CD4-positive, alpha-beta T cell treated with Interleukin-15 for 4 hours (primary cell): ENCODE measurements at regions not wholly inside any gene's neighbourhood (a gene's known extent, or its start where the extent isn't known, plus 50 kb on each side); places are given as distances from the start of the nearest gene placed in this dataset.
A peak's percentile ranks its signal among the peaks of the same experiment; 100 is the strongest.

Source experiments
- DNase-seq: peaks from one replicate; pipeline ENCODE4 v3.0.0-alpha.2; 2020; ENCODE audit warnings: low spot score

DNA sequence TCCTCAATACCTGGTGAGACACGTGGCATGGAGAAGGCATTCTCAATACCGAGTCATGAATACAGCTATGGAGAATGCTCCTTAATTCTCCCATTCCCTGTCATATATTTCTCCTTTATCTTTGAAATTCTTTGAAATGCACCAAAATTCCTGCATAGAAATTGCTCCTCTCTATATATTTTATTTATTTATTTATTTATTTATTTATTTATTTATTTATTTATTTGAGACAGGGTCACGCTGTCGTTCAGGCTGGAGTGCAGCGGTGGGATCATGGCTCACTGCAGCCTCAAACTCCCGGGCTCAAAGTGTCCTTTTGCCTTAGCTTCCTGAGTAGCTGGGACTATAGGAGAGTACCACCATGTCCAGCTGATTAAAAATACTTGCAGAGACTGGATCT lies 190.3 kb upstream of the MAF start:
- DNase-seq = no peak

DNA sequence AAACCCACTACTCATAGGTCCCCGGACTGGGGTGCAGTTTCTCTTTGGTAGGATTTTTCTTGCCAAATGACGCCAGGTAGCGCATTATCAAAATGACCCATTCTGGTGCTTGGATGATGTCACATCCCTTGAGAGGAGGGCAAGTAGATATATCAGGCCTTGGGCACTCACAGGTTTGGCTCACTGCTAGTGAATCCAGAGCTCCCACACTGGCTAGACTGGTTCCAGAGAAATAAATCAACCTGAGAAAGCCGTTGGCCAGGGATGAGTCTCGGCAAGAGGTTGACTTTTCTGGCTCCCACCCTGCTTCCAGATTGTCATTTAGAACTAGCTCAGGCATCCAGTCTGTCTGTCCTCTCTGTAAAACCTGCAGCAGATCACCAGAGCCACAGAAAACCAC lies 188.4 kb upstream of the MAF start:
- DNase-seq = no peak

DNA sequence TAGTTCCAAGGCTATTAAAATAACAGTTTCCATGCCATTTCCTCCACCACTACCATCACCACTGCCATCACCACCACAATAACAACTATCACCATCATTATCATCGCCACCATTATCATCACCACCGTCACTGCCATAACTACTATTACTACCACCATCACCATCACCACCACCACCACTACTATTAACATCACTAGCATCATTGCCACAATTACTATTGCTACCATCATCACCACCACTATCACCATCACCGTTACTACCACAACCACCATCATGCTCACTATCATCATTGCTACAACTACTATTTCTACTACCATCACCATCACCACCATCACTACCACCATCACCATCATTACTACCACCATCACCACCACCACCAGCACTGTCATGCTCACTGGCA lies 185.9 kb upstream of the MAF start:
- no peak for DNase-seq

DNA sequence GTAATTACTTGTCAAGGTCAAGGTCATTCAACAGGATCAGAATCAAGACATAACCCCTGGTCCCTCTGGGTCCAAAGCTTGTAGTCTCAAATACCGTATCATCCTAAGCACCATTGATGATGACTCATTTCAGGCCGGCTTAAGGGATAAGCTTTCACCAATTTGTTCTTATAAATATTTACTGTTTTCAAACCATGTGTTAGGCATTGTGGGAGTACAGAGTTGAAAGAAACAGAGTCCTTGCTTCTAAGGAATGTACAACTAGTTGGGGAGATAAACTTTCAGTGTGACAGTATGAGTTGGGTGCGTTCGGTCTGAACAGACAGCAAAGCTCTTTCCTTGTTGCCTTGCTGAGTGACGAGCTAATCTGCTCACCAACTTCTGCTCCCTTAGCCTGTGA lies 183.5 kb upstream of the MAF start:
- no peak for DNase-seq

DNA sequence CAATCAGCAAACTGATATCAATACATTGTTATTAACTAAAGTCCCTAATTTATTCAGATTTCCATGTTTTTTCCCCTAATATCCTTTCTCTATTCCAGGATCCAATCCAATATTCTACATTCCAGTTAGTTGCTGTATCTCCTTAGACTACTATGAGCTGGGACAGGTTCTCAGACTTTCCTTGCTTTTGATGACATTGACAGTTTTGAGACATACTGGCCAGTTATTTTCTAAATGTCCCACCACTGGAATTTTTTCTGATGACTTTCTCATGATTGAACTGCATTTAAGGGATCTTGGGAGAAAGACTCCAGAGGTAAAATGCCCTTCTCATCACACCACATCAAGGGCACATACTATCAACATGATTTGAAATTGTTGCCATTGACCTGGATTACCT lies 177.1 kb upstream of the MAF start:
- no peak for DNase-seq

DNA sequence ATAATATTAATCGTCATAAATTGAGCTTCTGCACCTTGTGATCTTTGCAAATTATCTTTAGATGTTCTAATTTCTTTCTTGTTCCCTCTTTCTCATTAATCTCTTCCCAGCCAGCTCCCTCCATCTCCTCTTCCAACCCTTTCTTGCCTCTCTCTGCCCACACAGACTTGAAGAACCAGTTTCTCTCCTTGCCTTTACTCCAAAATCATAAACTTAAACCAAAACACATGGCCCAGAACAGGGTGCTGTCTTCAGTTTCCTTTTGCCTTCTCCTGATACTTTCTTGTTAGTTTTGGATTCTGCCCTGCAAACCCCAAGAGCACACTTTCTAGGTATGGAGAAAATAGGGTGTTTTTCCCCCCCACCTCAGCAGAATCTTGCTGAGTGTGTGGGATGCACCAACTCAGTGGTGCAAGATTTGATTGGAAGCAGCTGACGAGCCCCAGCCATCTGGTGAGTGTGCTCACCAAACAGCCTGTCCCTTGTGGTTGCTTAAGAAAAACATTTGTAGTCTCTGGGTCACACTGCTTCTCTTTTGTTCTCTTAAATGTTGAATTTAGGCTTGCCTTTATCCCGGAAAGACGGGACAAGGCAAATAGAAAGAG lies 175.8 kb upstream of the MAF start:
- DNase-seq = no peak

DNA sequence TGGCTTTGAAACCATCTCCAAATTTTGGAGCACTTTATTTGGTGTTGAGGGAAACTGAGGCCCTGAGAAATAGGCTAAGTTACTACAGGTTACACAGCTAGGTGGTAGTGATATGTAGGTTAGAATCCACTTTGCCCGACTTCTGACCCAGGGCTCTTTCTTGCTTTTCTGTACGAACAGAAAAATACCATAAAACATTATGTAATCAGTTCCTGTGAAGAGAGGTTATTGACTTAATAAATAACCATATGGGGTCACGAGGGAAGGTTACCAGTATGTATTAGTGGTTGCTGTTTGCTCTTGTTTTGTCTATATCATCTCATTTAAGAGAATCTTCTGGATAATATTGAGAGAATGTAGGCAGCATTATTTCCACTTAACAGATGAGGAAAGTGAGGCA lies 172.2 kb upstream of the MAF start:
- no peak for DNase-seq

DNA sequence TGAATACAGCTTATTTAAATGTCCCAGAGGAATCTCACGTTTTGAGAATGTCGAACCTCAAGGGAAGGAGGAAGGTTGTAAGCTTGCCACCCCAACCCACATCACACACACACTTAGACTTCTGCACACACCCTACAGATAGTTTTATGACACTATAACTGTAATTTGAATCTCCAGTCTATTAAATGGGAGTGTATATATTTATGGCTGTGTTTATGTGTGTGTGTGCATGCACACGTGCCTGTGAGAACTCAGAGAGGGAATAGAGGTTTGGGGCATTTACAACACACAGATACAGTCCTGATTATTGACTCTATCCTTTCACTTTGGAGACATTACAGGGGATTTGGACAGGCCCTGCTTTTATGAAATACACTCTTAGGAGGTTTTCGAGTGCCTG lies 171.5 kb upstream of the MAF start:
- DNase-seq = no peak

DNA sequence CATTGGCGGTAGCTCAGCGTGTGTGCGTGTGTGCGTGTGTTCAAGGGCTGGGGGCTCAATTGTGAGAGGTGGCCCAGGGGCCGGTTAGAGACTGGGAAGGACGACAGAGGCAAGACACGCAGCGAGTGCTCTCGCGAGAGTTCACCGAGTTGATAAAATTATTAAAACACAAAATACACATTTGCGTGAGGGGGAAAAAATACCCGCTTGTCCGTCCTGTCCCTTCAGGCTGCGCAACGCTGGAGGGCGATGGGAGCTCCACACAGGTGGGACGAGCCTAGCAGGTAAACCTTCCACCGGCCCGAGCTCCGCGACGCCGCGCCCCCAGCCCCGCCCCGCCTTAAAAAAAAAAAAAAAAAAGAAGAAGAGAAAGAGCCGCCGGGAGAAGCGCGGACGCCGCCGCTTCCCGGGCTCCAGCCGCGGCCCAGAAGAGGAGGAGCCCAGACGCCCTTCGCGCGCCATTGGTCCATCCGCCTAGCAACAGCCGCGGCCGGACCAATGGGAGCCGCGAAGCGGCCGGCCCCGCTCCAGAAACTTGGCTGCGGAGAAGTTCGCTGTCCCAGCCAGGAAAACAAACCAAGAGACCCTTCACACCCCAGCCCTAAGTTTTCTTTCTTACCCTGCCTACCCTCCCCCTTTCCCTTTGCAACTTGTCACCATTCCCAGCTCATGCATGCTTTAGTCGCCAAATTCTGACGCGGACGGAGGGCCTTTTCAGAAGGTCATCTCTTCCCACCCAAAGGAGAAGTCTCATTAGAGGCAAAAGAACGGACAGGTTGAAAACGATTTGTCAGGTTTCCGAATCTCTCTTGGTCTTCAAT lies 169.9 kb upstream of the MAF start:
- peak; percentile 74 for DNase-seq

DNA sequence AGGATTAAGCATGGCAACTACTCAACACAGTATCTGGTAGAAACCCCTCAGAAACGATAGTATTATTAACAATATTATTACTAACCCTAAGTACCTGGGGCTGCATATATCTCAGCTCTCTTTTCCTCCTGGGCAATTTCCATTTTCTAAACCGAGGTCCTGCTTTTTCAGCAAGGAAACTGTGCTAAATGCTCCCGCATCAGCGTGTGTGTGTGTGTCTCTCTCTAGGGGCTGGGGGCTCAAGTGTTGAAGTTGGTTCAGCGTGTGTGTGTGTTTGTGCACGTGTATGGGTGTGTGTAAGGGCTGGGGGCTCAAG lies 169.3 kb upstream of the MAF start:
- no peak for DNase-seq

DNA sequence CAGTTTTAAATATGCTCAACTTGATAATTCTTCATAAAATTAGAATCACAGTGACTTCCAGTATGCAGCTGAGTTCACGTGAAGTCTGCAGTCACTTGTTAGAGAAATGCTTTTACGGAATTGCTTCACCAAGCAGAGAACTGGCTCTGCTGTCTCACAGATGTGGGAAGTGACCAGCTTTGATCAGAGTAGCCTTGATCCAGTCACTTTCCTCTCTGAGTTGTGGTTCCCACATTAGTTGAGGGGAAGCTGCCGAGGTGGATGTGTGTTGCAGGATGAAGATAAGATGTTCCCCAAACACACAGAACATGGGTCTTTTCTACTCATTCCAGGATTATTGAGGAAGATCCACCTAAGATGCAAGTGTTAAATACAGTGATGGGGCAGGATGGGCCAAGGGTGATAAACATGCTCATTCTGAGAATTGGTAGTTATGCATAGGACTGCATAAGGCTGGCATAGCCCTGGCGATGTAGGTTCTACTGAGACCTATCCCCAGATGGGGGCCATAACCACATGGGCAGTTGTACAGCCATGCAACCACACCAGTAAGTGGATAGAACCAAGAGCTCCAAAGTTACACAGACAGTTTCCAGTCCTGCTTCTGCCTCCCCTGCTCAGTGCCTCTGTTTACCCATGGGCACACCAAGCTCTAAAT lies 168.9 kb upstream of the MAF start:
- no peak for DNase-seq

DNA sequence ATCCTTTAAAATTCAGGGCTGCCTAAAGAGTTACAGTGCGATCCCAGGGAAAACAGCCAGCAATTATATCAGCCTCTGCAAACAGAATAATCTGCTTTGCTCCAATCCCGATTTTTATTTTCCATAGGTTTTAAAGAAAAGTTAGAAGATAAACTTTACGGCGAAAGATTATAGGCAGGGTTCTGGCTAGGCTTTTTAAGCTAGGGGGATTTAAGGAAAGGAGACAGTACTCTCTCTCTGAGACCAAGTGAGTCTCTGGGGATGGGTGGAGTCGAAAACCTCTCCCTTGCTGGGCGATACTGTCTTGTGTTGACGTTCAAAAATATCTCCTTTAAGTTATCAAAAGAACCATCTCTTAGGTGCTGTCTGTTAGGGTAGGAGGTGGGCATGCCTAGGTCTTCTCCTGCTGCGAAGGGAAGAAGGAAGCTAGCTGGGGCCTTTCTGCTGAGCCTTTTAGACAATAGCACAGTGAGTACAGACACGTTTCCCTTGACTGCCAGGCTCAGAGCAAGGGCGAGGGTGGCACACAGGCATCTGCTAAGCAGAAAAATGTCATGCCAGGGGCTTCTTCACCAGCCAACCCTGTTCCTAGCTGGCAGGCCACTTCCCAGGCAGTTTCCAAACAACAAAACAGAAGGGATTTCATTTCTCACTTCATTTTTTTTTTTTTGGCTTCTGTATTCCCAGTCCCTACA lies 167.9 kb upstream of the MAF start:
- DNase-seq = no peak

DNA sequence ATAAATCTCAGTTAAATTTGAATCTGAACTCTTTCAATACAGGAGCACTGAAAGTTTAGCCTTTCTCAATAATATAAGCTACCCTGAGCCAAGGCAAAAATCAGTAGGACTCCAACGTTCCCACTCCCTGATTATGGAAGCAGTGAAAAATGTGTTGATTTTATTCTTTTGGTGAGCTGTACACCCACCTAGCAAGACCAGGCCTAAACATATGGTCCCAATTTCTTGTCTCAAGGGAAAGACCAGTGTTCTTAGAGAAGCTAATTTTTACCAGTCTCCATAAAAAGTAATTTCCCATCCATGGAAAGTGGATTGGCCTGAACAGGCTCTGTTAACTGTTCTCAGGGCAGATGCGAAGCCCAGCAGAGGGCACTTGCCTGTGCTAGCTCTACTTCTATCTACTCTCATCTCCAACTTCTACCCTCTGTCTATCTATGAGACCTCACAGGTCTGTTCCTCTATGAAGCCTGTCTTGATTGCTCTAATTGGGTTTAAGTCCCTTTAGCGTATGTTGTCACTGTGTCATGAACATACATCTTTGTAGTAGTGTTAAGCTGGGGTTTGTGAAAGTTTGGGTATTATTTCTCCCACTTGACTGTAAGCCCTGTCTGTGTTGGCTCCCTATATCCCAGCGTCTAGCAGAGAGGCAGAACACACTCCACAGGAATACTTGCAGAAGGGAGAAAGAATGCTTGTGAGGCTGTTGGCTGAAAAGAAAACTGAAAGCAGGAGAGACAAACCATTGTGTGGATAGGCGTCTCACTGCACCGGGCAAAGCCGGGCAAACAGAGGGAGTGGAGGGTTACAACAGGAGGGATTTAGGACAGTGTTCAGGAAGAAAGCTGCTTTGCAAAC lies 167.1 kb upstream of the MAF start:
- DNase-seq = no peak

DNA sequence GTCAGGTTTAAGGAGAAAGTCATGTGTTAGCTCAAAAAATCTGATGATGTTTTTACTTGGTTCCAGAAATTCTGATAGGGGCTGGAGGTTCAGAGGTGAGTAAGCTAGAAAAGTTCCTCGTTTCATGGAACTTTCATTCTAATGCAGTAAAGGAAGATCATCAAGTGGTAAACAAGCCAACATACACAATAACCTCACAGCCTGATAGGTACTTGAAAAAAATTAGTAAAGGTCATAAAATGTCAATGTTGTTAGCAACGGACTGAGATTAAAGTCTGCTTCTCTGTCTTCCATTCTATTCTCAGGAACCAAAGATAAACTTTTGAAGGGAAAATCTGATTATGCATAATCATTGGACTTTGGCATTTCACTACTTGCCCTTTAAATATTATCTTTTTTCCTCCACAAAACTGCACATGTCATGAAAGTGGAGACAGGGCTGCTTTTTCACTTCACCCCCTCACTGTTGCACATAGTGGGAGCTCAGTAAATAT lies 165.4 kb upstream of the MAF start:
- DNase-seq = no peak

DNA sequence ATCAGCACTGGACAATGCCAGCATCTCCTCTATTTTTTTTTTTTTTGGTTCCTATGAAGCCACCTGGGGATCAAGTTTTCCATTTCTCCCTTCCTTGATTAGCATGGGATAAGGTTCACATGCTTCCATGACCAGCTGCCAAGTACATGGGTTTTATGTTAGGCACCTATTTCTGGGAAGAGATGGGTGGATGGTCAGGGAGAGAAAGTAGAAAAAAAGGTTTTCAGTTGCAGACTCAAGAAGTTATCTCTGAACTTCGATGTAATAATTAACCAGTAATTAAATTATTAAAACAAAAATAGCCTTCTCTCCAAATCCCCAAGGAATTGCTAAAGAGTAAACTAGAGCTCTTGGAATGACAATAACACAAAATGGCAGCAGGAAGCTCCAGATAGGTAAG lies 164.9 kb upstream of the MAF start:
- no peak for DNase-seq

DNA sequence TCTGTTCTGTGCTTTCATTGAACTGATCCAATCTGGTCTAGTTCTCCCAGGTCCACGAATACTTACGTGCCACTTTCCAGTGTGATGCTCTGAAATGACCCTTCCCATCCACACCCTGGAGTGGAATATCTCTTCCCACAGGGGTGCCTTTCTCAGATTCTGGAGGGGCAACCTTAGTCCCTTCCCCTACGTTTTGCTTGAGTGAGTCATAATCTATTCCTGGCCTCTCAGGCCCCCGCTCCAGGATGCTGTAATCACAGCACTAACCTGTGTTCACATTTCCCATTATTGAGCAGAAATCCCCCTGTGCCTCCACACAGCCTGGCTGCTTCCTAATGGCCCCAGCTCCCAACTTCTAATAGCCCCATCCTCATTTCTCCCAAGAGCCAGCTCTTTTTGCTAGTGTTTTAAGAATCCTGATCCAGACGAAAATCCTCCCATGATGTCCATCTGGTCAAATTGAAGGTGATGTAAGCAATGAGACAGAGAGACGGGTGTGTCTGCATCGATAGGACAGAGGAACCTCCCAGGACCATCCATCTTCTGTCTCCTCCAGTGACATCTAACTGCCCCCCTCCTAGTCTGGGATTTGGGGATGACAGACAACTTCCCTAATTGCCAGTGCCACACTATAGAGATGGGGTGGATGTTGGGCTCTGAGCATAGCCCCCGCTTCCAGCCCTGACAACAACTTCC lies 164.0 kb upstream of the MAF start:
- no peak for DNase-seq

DNA sequence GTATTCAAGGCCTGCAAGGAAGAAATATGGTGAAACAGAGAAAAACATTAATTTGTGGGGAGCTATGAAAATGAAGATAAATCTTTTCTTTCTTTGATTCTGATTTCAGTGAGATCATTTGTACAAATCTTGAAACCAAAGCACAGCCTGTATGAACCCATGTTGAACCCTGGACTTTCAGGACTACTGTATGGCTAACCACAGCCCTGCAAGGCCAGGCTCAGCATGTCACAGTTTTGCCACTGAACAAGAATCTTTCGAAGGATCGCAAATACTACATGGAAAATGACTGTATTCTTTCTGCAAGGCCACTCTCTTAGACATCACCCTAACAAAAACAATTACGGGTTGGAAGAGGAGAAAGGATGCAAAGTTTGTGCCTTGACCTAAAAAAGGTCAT lies 161.7 kb upstream of the MAF start:
- no peak for DNase-seq

DNA sequence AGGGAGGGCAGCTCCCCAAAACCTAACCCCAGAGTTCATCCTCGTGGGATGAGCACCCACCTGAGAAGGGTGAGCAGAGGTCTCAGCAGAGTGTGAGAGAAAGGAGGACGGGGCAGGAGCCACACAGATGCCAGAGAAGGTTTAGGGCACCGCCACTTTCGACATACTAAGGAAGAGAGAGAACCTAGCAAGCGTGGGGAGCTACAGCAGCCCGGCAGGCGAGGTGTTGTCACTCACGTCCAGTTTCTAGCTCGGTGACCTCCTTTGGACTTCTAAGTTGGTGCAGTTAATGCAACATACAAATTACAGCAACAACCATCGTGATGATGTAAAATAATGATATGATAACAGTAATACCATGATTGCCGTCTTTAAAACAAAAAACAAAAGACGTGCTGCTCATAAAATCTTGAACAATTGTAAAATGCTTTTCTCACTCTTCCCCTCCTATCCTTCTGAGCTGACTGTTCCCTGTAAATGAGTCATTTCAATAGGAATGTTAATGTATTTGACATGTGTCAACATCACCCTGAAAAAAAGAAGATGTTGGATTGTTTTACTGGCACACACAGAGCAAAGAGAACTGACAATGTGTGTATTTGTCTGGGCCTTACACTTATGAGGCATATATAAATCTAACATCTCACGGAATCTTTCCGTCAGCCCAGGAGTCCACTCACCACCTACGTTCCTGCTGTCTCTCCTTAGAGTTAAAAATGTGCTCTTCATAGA lies 158.2 kb upstream of the MAF start:
- no peak for DNase-seq

DNA sequence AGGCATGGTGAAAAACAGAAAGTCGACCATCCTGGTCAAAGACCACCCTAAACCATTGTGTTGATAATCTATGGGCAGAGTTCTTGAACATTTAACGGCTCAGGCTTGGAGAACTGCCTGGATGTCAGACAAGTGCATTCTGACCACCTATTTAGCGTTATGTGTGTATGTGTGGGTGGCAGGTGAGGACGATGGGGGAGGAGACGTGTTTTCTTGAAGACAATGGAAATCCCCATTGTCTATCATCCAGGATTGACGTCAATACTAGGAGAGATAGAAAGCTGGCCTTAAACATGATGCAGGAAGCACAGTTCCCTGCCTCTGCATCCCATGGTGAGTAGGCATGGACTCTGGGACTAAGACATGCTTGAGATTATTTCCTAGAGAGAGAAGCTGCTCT lies 157.4 kb upstream of the MAF start:
- no peak for DNase-seq

DNA sequence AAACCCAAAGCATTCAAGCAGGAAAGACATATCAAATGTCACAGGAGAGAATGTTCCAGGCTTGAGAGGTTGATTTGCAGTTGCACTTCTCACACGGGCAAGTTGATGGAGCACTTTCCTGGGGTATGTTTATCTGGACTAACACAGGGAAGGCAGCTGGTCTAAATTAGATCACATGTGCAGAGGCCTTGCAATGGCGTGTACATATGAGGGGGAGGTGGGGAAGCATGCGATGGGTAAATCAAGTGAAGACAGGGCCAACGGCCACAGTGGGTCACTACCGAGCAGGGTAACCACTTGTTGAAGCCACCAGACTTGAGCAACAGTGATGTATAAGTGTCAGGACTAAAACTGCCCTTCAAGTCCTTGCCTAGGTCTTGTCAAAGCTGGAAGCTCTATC lies 156.6 kb upstream of the MAF start:
- DNase-seq = no peak

DNA sequence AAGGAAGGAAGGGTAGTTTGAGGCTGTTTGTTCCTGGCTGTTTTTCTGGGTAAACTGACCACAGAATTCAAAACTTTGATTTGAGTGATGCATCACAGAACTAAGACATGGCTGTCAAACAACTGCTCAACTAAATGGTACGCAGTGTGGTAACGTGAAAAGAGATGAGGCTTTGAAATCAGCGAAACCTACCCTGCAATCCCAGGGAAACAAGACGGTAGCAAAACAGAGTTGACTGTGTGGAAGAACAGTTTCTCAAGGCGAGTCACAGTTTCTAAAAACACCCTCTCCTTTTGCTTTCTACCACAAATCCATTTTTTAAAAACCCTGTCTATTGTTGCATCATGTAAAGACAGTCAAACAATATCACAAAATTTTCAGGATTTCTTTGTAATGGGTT lies 156.0 kb upstream of the MAF start:
- no peak for DNase-seq
